Thyroid gland (tissue), 4 donors: ENCODE measurements at regions not wholly inside any gene's neighbourhood (a gene's known extent, or its start where the extent isn't known, plus 50 kb on each side); places are given as distances from the start of the nearest gene placed in this dataset.

Experiments used
- DNase-seq, 2 donors: peaks; one replicate each; pipeline ENCODE4 v3.0.0-alpha.2; 2019
- H3K27ac ChIP-seq, 3 donors: fragments of 200-600 bp; sonication (generic); 1 replicate in 2 of 3; 2 replicates in 1 of 3; pipeline ENCODE4 v1.5.1; 2016 to 2019; ENCODE audit warnings: mild to moderate bottlenecking in 1 of 3, moderate library complexity in 1 of 3
- H3K27me3 ChIP-seq: fragments of 200-600 bp; sonication (generic); one replicate; pipeline ENCODE4 v1.5.1; 2019
- H3K36me3 ChIP-seq, 2 donors: fragments of 200-600 bp; sonication (generic); one replicate each; pipeline ENCODE4 v1.5.1; 2016 to 2019
- H3K4me1 ChIP-seq, 2 donors: fragments of 200-600 bp; sonication (generic); one replicate each; pipeline ENCODE4 v1.5.1; 2017 to 2019
- H3K4me3 ChIP-seq, 3 donors: fragments of 200-600 bp; sonication (generic); replicated peaks in 1 of 3; 1 replicate in 2 of 3; 2 replicates in 1 of 3; pipeline ENCODE4 v1.5.1; 2016; ENCODE audit warnings: mild to moderate bottlenecking in 1 of 3
- H3K9me3 ChIP-seq: fragments of 200-600 bp; sonication (generic); one replicate; pipeline ENCODE4 v1.5.1; 2017
- CTCF ChIP-seq, 6 experiments: fragments of 200-600 bp in 3 of 6; fragments of 450-650 bp in 3 of 6; sonication (generic) in 3 of 6; IDR thresholded peaks; one replicate each; pipeline ENCODE4 v1.5.1; 2016 to 2019; ENCODE audit warnings: antibody characterized with exemption in 6 of 6, mild to moderate bottlenecking in 2 of 6, inconsistent platforms in 1 of 6, moderate library complexity in 1 of 6
- POLR2A ChIP-seq, 2 donors: fragments of 450-650 bp; IDR thresholded peaks; one replicate each; pipeline ENCODE4 v1.6.1; 2017; ENCODE audit warnings: antibody characterized with exemption in 2 of 2, mild to moderate bottlenecking in 2 of 2, moderate library complexity in 1 of 2
- whole genome bisulfite sequencing, 2 donors: methylation state at CpG; one replicate each; pipeline ENCODE4 v1.1.5; 2017; 5-methylcytosine and 5-hydroxymethylcytosine counted together
- intact Hi-C: fragments of 100-400 bp; cut with DNase I; formaldehyde crosslinking; loops from one replicate; pipeline ENCODE4 v1.15.1; 2023

- WGBS, 2 donors, result 74 to 77% methylated on average over 5 of the region's 5 CpGs
- no peaks in the 10 kb centered on the region for H3K9me3 ChIP-seq
- H3K4me1 ChIP-seq, result no peaks in the 10 kb centered on the region
- no peak for DNase-seq
- no peak overlapping the region for H3K27ac ChIP-seq
- TF ChIP-seq CTCF (IDR thresholded peaks at IDR 0.05) (no peak), POLR2A (IDR thresholded peaks at IDR 0.05) (no peak)
- no peaks in the 10 kb centered on the region for H3K36me3 ChIP-seq
- intact Hi-C loops, result no loop called here
- no peaks in the 10 kb centered on the region for H3K27me3 ChIP-seq
- no peak overlapping the region for H3K4me3 ChIP-seq
Observed at GRCh38 chr4:33149658-33150524, 2429.7 kb downstream of the PCDH7 start.

DNA sequence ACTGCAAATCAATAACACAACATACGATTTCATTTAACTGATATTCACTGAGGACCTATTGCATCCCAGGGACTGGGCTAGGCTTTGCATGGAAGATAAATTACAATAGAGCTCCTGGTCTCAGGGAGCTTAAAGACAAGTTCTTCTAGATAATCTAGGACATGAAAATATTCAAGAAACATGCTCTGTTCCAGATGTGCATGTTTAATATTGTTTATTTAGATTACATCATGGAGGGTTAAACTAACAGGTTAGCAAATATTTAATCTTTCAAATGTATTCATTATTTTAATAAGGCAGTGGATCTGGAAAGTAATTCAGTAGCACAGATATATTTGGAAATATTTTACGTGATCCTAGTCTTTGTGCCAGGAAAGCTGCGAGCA is 2430.3 kb downstream of the PCDH7 start:
- TF ChIP-seq POLR2A (IDR thresholded peaks at IDR 0.05) (no peak), CTCF (IDR thresholded peaks at IDR 0.05) (no peak)
- DNase-seq, result no peak
- Histone ChIP-seq H3K9me3 (no peaks in the 10 kb centered on the region), H3K27me3 (no peaks in the 10 kb centered on the region), H3K36me3 (no peaks in the 10 kb centered on the region), H3K4me1 (no peaks in the 10 kb centered on the region), H3K27ac (no peak overlapping the region), H3K4me3 (no peak overlapping the region)
- WGBS, 2 donors, result 78 to 80% methylated on average over 3 of the region's 3 CpGs
- intact Hi-C loops, result no loop called here

- no peaks in the 10 kb centered on the region for H3K9me3 ChIP-seq
- no peak overlapping the region for H3K27ac ChIP-seq
- H3K4me1 ChIP-seq, result no peaks in the 10 kb centered on the region
- H3K27me3 ChIP-seq, result no peaks in the 10 kb centered on the region
- TF ChIP-seq CTCF (IDR thresholded peaks at IDR 0.05) (peak in 3 of 6 experiments; percentile 10 to 31 (median 26)), POLR2A (IDR thresholded peaks at IDR 0.05) (no peak)
- 46 to 49% methylated on average over 2 of the region's 2 CpGs for WGBS, 2 donors
- H3K36me3 ChIP-seq, result no peaks in the 10 kb centered on the region
- intact Hi-C loops, result no loop called here
- DNase-seq, result no peak
- no peak overlapping the region for H3K4me3 ChIP-seq
Observed at GRCh38 chr4:33160126-33160525, 2440.0 kb downstream of the PCDH7 start.

- Histone ChIP-seq H3K27ac (no peak overlapping the region), H3K36me3 (no peaks in the 10 kb centered on the region), H3K4me3 (no peak overlapping the region), H3K4me1 (no peaks in the 10 kb centered on the region), H3K9me3 (no peaks in the 10 kb centered on the region), H3K27me3 (no peaks in the 10 kb centered on the region)
- intact Hi-C loops, result no loop called here
- 96 to 97% methylated on average over 4 of the region's 4 CpGs for WGBS, 2 donors
- TF ChIP-seq POLR2A (IDR thresholded peaks at IDR 0.05) (no peak), CTCF (IDR thresholded peaks at IDR 0.05) (no peak)
- DNase-seq, result no peak
Observed at GRCh38 chr4:33161202-33161601, 2441.0 kb downstream of the PCDH7 start.

DNA sequence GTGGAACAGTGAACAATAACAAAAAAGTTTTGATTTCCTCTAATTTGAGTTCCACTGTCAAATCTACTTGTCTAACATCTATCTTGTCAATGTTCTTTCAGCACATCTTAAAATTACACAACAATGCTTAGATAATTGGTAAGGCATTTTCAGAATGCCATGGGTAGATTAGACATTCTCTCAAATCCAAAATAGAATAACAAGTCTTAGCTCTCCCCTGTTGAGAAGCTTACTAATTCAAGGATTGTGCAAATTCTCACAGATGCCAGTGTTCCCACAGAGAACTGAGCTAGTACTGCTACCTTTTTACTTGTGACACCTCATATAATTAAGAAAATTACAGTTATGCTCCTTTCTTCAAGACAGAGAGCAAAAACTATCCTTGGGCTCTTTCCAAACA is 2442.0 kb downstream of the PCDH7 start:
- Histone ChIP-seq H3K27me3 (no peaks in the 10 kb centered on the region), H3K4me1 (no peaks in the 10 kb centered on the region), H3K36me3 (no peaks in the 10 kb centered on the region), H3K4me3 (no peak overlapping the region), H3K9me3 (no peaks in the 10 kb centered on the region), H3K27ac (no peak overlapping the region)
- TF ChIP-seq CTCF (IDR thresholded peaks at IDR 0.05), result no peak
- intact Hi-C loops, result no loop called here
- DNase-seq, result no peak
